SH-SY5Y (cell line): ENCODE measurements at regions not wholly inside any gene's neighbourhood (a gene's known extent, or its start where the extent isn't known, plus 50 kb on each side); places are given as distances from the start of the nearest gene placed in this dataset.

Experiments used
- GATA2 ChIP-seq: IDR thresholded peaks from 2 replicates; pipeline ENCODE4 v1.6.1; 2011; ENCODE audit warnings: mild to moderate bottlenecking, low read depth, low read length
- GATA3 ChIP-seq: IDR thresholded peaks from 2 replicates; pipeline ENCODE4 v1.6.1; 2011; ENCODE audit warnings: low read depth, mild to moderate bottlenecking, low read length, moderate library complexity

DNA sequence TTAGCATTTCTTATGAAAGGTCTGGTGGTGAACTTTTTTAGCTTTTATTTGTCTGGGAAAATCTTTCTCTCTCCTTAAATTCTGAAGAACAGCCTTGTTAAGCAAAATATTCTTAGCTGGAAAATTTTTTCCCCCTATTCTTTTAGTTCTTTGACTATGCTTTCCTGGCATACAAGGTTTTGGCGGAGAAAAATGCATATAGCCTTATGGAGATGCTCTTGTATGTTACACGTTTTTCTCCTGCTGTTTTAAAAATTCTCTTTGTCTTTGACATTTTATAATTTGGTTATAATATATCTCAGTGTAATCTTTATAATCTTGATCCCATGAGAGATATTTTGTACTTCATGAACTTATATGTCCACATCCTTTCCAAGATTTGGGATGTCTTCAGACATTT lies 1190.4 kb upstream of the ZEB2 start:
- no peak for TF ChIP-seq GATA3
- no peak for TF ChIP-seq GATA2

DNA sequence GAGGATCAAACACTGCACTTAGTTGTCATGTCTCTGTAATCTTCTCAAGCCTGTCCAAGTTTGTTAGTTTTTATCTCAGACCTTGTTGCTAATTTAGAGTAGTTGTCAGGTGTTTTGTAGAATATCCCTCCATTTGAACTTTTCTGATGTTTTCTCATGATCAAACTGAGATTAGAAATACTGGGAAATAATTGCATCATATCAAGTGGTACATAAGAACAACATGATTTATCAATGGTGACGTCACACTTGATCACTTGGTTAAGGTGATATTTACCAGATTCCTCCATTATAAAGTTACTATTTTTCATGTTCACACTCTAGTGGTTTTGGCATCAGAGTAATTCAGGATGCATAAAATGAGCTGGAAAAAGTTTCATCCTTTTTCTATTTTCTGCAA lies 1182.4 kb upstream of the ZEB2 start:
- TF ChIP-seq GATA2 (no peak), GATA3 (no peak)

DNA sequence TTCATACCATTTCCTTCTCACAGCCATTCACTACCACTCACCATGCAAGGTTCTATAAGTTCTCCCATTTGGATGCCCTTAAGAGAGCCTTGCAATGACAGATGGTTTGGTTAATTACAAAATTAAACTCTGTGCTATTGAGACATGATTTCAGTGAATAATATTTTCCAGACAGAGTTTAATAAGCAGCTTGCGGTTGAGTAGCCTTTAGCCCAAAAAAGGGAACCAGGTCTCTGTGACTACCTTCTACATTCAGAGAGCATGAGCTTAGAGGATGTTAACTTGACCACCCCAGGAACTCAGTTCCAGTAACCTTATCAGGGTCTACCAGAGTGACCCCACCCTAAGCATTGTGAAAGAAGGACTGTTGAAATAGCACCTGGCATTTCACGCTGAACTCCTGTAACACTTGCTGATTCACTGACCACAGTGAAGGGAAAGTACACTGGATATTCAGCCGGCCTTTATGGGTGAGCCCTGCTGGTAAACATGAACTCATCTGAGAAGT lies 1173.1 kb upstream of the ZEB2 start:
- TF ChIP-seq GATA2 (no peak), GATA3 (no peak)

GRCh38 chr2:145691659-145692058 lies 1171.7 kb upstream of the ZEB2 start:
- no peak for TF ChIP-seq GATA2
- no peak for TF ChIP-seq GATA3

- TF ChIP-seq GATA2 (no peak), GATA3 (no peak)
These were observed 1170.4 kb upstream of the ZEB2 start for GRCh38 chr2:145690183-145690778.

GRCh38 chr2:145689277-145689676 lies 1169.4 kb upstream of the ZEB2 start:
- TF ChIP-seq GATA2 (no peak), GATA3 (no peak)

DNA sequence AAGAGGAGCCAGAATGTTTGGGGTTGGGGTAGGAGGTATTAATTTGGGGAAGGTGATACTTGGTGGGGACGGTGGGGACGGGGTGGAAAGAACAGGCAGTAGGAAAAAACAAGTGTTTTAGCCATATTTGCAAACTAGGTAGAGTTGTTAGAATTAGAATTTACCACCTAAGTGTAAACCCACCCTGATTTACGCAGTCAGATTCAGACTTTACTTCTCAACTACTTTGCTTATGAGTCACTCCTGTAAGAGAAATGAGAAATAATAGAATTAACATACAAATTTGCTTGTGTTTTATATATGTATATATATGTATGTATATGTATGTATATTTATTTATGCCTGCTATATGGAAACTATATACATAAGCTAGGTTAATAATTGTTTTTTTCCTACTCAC lies 1168.2 kb upstream of the ZEB2 start:
- TF ChIP-seq GATA2 (no peak), GATA3 (no peak)

DNA sequence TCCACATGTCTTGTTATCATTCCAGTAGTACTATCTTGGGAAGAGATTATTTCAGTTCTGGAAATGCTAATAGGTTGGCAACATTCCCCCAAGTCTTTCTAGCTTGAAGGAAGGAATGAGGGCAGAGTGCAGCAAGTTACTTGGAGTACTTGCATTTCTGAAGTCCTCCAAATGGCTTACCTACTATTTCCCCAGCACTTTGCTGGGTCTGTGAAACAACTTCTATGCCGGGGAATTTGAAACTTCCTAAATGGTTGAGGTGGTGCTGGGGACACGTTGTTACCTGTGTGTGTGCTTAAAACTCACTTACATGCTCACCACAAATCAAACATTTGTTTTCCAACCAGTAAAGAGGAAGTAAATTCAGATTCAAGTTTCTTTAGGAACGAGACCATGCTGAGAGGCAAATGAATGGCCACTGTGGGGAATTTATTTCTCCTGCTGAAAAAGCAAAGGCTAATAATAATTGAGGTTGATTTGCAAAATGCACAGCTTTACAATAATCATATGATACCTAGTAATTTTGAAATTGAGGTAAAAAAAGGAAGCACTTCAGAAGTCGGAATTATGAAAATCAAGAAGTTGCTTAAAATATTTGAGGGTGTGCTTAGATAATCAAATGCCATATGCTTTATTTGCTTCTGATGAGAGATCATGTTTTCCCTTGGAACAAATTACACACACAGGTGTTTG lies 1167.7 kb upstream of the ZEB2 start:
- TF ChIP-seq GATA3 = no peak
- TF ChIP-seq GATA2 = no peak

DNA sequence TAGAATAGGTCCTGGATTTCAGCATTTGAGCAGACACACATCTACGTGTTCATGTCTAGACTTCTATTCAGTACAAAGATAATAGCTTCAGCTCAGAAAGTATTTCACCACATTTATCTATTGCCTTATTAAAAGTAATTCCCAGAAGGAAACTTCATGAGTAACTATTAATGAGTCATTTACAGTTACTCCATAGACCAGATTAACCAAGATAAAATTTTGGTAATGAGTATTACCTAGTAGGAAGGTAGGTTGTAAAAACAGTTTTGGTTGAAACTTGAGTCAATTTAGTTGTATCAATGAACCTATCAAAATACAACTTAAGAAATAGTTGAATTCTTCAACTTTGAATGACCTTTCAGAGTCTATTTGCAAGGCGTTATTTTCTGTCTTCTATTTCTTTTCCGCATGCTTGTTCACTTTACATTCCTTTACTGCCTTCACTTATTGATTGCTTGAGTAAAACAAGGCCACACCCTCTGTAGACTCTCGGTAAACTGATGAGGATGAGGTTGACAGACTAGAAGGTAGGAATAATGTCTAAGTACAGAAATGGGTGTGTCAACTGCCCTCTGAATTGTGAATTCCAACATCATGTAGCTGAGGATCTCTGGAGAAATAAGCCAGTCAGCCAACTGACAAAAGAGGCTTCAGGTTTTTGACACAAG lies 1165.6 kb upstream of the ZEB2 start:
- TF ChIP-seq GATA3 (no peak), GATA2 (no peak)

DNA sequence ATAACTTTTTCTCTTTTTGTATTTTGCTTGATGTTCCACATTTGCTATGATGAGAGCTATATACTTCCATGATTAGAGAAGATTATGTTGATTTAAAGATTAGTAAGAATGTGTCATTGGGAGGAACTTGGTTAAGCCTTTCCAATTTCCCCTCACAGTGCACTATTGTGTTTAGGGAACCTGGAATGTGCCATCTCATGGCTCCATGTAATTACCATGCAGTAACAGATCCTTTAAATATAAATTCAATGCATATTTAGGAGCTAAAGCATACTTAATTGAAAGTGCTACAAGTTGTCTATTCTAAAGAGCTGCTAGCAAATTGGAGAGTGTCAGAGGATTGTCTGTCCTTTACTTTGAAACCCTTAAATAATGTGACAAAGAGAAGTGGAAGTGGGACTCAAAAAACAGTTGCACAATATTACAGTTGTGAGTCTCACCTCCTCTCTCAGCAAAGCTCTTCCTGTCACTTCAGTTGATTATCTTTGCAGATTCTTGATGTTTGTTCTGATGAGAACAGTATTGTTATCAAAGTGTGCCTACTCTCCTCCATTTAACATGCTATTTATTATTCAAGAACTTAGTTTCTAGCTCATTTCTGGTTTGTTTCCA lies 1162.7 kb upstream of the ZEB2 start:
- no peak for TF ChIP-seq GATA2
- no peak for TF ChIP-seq GATA3

GRCh38 chr2:145680276-145680675 lies 1160.4 kb upstream of the ZEB2 start:
- TF ChIP-seq GATA3 (no peak), GATA2 (no peak)

- no peak for TF ChIP-seq GATA2
- no peak for TF ChIP-seq GATA3
These were observed 1157.5 kb upstream of the ZEB2 start for GRCh38 chr2:145677371-145677770.

DNA sequence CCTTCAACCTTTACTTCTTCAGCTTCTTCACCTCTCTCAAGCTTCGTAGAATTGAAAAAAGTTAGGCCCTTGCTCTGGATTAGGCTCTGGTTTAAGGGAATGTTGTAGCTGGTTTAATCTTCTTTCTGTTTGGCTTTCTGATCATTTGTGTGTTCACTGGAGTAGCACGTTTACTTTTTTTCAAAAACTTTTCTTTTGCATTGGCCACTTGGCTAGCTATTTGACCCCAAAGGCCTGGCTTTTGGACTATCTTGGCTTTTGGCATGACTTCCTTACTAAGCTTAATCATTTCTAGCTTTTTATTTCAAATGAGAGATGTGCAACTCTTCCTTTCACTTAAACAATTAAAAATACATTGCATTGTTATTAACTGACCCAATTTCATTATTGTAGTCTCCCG lies 1154.8 kb upstream of the ZEB2 start:
- TF ChIP-seq GATA3 (no peak), GATA2 (no peak)

DNA sequence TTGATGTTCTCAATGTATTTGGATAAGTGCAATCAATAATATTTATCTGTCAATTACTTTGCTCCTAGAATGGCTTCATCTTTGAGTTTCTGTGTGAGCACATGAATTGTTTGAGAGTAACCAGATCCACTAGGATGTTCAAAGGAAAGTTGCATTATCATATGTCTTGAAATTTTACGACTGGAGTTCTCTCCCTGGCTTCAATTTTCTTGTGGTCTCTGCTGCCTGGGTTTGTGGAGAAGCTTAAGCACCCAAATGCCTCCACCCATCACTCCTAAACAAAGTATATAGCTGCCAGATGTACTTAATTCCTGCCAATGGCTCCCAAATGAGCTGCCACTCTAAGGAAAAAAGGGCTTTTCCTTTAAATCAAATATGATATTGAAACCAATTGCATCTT lies 1149.4 kb upstream of the ZEB2 start:
- TF ChIP-seq GATA2 = no peak
- no peak for TF ChIP-seq GATA3
